NCI-H146 treated with DMSO at 0.1 percent for 48 hours (cell line): ENCODE measurements at regions not wholly inside any gene's neighbourhood (a gene's known extent, or its start where the extent isn't known, plus 50 kb on each side); places are given as distances from the start of the nearest gene placed in this dataset.
"Not testable (repeated sequence)": the region's sequence is repeated elsewhere in the genome, so short reads cannot be mapped to it uniquely, and the experiment has no call there.

Experiments used
- DNase-seq: peaks from one replicate; lab custom pipeline; 2025; ENCODE audit not compliant: unreplicated experiment; lab: John Stamatoyannopoulos, UW

GRCh38 chr2:156006721-156007618, 325.6 kb downstream of the NR4A2 start:
- DNase-seq: no peak

- DNase-seq: no peak
Measured at GRCh38 chr2:156005999-156006712, 326.4 kb downstream of the NR4A2 start.

GRCh38 chr2:156005531-156005930, 327.0 kb downstream of the NR4A2 start:
- no peak for DNase-seq

GRCh38 chr2:156004459-156004858, 328.1 kb downstream of the NR4A2 start:
- DNase-seq: no peak

GRCh38 chr2:156003780-156004179, 328.7 kb downstream of the NR4A2 start:
- no peak for DNase-seq

GRCh38 chr2:156001851-156002250, 330.7 kb downstream of the NR4A2 start:
- DNase-seq: no peak

- DNase-seq: no peak
Measured at GRCh38 chr2:155997538-155997937, 335.0 kb downstream of the NR4A2 start.

GRCh38 chr2:155994315-155994714, 338.2 kb downstream of the NR4A2 start:
- no peak for DNase-seq

GRCh38 chr2:155983845-155984244, 348.7 kb downstream of the NR4A2 start:
- DNase-seq: no peak

- no peak for DNase-seq
Measured at GRCh38 chr2:155982135-155982534, 350.4 kb downstream of the NR4A2 start.

- no peak for DNase-seq
Measured at GRCh38 chr2:155980941-155981560, 351.5 kb downstream of the NR4A2 start.

- DNase-seq: no peak
Measured at GRCh38 chr2:155975734-155976133, 356.8 kb downstream of the NR4A2 start.

- DNase-seq: no peak
Measured at GRCh38 chr2:155972916-155973315, 359.6 kb downstream of the NR4A2 start.

GRCh38 chr2:155966064-155966471, 366.5 kb downstream of the NR4A2 start:
- not testable (repeated sequence) for DNase-seq

- DNase-seq: no peak
Measured at GRCh38 chr2:155965415-155966063, 367.0 kb downstream of the NR4A2 start.

GRCh38 chr2:155961641-155962040, 370.9 kb downstream of the NR4A2 start:
- no peak for DNase-seq

GRCh38 chr2:155958834-155959233, 373.7 kb downstream of the NR4A2 start:
- no peak for DNase-seq

- DNase-seq: no peak
Measured at GRCh38 chr2:155947069-155947468, 385.5 kb downstream of the NR4A2 start.

GRCh38 chr2:155944218-155944617, 388.3 kb downstream of the NR4A2 start:
- no peak for DNase-seq

- no peak for DNase-seq
Measured at GRCh38 chr2:155930312-155930711, 402.2 kb downstream of the NR4A2 start.

- DNase-seq: no peak
Measured at GRCh38 chr2:155917380-155917779, 415.1 kb downstream of the NR4A2 start.
